Kidney (tissue), 13 donors: ENCODE measurements at regions not wholly inside any gene's neighbourhood (a gene's known extent, or its start where the extent isn't known, plus 50 kb on each side); places are given as distances from the start of the nearest gene placed in this dataset.

Experiments used
- DNase-seq, 5 donors: peaks; one replicate each; pipeline ENCODE4 v3.0.0-alpha.2; 2013 to 2020
- FAIRE-seq: peaks from 2 replicates; lab custom pipeline; 2012; peaks lifted over from hg19 to GRCh38; lab: Jason Lieb, UNC
- H3K27ac ChIP-seq, 2 donors: one replicate each; pipeline ENCODE4 v1.7.0; 2013; ENCODE audit warnings: low read depth in 2 of 2, low read length in 2 of 2, inconsistent platforms in 1 of 2
- H3K27me3 ChIP-seq: one replicate; pipeline ENCODE4 v1.7.1; 2013; ENCODE audit warnings: low read length, inconsistent platforms; ENCODE audit not compliant: control insufficient read depth, insufficient read depth
- H3K36me3 ChIP-seq, 3 donors: one replicate each; pipeline versions ENCODE4 v1.7.0 to v1.7.1; 2013; ENCODE audit warnings: low read length in 3 of 3, control low read depth in 1 of 3, inconsistent platforms in 1 of 3; ENCODE audit not compliant: insufficient read depth in 3 of 3, control insufficient read depth in 2 of 3
- H3K4me1 ChIP-seq, 3 donors: one replicate each; pipeline versions ENCODE4 v1.7.0 to v1.7.1; 2013; ENCODE audit warnings: low read length in 3 of 3, inconsistent platforms in 1 of 3, low read depth in 1 of 3; ENCODE audit not compliant: control insufficient read depth in 2 of 3, insufficient read depth in 2 of 3
- H3K4me3 ChIP-seq, 3 donors: one replicate each; pipeline versions ENCODE4 v1.7.0 to v1.8.1; 2013; ENCODE audit warnings: low read length in 3 of 3, control low read depth in 1 of 3, inconsistent platforms in 1 of 3
- H3K9ac ChIP-seq, 3 donors: one replicate each; pipeline versions ENCODE4 v1.7.0 to v1.7.1; 2013; ENCODE audit warnings: low read length in 3 of 3, control low read depth in 1 of 3, inconsistent platforms in 1 of 3
- H3K9me3 ChIP-seq, 3 donors: one replicate each; pipeline versions ENCODE4 v1.7.0 to v1.7.1; 2013; ENCODE audit warnings: low read length in 3 of 3, control low read depth in 1 of 3, inconsistent platforms in 1 of 3; ENCODE audit not compliant: control insufficient read depth in 2 of 3, insufficient read depth in 1 of 3
- CTCF ChIP-seq: IDR thresholded peaks from 3 replicates; pipeline ENCODE4 v1.5.1; 2012; ENCODE audit warnings: mild to moderate bottlenecking, moderate library complexity, borderline replicate concordance; ENCODE audit not compliant: insufficient read depth; ENCODE audit errors: extremely low read depth
- intact Hi-C: fragments of 100-400 bp; cut with DNase I; formaldehyde crosslinking; loops from one replicate; pipeline ENCODE4 v1.11.1; 2022
- donor health status: control.
- donor health status: control.
- donor health status: control.
- donor health status: control.
- donor health status: control.
- donor health status: DM: yes; HTN: yes; CAD: no.
- donor health status: Normal renal cell carcinoma (clear cell type).

GRCh38 chr10:65769828-65770227 is 1156.0 kb upstream of the LRRTM3 start:
- H3K9me3 ChIP-seq: no peaks in the 10 kb centered on the region
- H3K9ac ChIP-seq: no peak overlapping the region
- H3K4me1 ChIP-seq: no peaks in the 10 kb centered on the region
- FAIRE-seq (no peak), DNase-seq (peak in 1 of 5 donors; percentile 9)
- TF ChIP-seq CTCF: no peak
- no peaks in the 10 kb centered on the region for H3K27me3 ChIP-seq
- no peak overlapping the region for H3K27ac ChIP-seq
- intact Hi-C loops: no loop called here
- no peak overlapping the region for H3K4me3 ChIP-seq
- H3K36me3 ChIP-seq: no peaks in the 10 kb centered on the region

- Histone ChIP-seq H3K9ac (no peak overlapping the region), H3K27ac (no peak overlapping the region), H3K36me3 (no peaks in the 10 kb centered on the region), H3K9me3 (no peaks in the 10 kb centered on the region), H3K4me1 (no peaks in the 10 kb centered on the region), H3K4me3 (no peak overlapping the region), H3K27me3 (no peaks in the 10 kb centered on the region)
- intact Hi-C loops: no loop called here
- no peak for FAIRE-seq
- TF ChIP-seq CTCF: no peak
- peak in 1 of 5 donors; percentile 44 for DNase-seq
These were observed 1147.1 kb upstream of the LRRTM3 start for GRCh38 chr10:65778753-65779152.

GRCh38 chr10:65779985-65780384 is 1145.9 kb upstream of the LRRTM3 start:
- FAIRE-seq: no peak
- Histone ChIP-seq H3K27ac (no peak overlapping the region), H3K4me1 (no peaks in the 10 kb centered on the region), H3K4me3 (no peak overlapping the region), H3K36me3 (no peaks in the 10 kb centered on the region), H3K9ac (no peak overlapping the region), H3K27me3 (no peaks in the 10 kb centered on the region), H3K9me3 (no peaks in the 10 kb centered on the region)
- intact Hi-C loops: no loop called here
- no peak for TF ChIP-seq CTCF
- DNase-seq: peak in 1 of 5 donors; percentile 40

- no peak for TF ChIP-seq CTCF
- intact Hi-C loops: no loop called here
These were observed 1139.6 kb upstream of the LRRTM3 start for GRCh38 chr10:65786279-65786678.

More at GRCh38 chr10:65786279-65786678, 1139.6 kb upstream of the LRRTM3 start:
- FAIRE-seq: no peak
- no peak overlapping the region for H3K4me3 ChIP-seq
- no peak overlapping the region for H3K9ac ChIP-seq
- DNase-seq: no peak
- H3K36me3 ChIP-seq: no peaks in the 10 kb centered on the region
- no peaks in the 10 kb centered on the region for H3K9me3 ChIP-seq
- H3K27ac ChIP-seq: no peak overlapping the region
- no peaks in the 10 kb centered on the region for H3K27me3 ChIP-seq
- H3K4me1 ChIP-seq: no peaks in the 10 kb centered on the region
